Osteoblast (primary cell): ENCODE measurements at regions not wholly inside any gene's neighbourhood (a gene's known extent, or its start where the extent isn't known, plus 50 kb on each side); places are given as distances from the start of the nearest gene placed in this dataset.

Source experiments
- DNase-seq: peaks from one replicate; pipeline ENCODE4 v3.0.0; 2011; ENCODE audit warnings: low spot score, mixed read lengths; ENCODE audit not compliant: insufficient read length; ENCODE audit errors: missing footprints
- H2AFZ ChIP-seq: 2 replicates; pipeline ENCODE4 v1.6.0; 2011; ENCODE audit warnings: mild to moderate bottlenecking, low read length
- H3K27ac ChIP-seq: 2 replicates; pipeline ENCODE4 v1.5.1; 2011; ENCODE audit warnings: mild to moderate bottlenecking, low read depth, low read length, moderate library complexity
- H3K27me3 ChIP-seq: 2 replicates; pipeline ENCODE4 v1.6.0; 2012; ENCODE audit warnings: mild to moderate bottlenecking, control low read depth, inconsistent platforms, low read length, moderate library complexity; ENCODE audit not compliant: insufficient read depth
- H3K36me3 ChIP-seq: 2 replicates; pipeline ENCODE4 v1.5.1; 2011; ENCODE audit warnings: mild to moderate bottlenecking, low read length, control low read depth, moderate library complexity; ENCODE audit not compliant: insufficient read depth
- H3K4me1 ChIP-seq: 2 replicates; pipeline ENCODE4 v1.5.1; 2011; ENCODE audit warnings: mild to moderate bottlenecking, low read length, control low read depth, moderate library complexity; ENCODE audit not compliant: insufficient read depth
- H3K4me2 ChIP-seq: 2 replicates; pipeline ENCODE4 v1.6.0; 2011; ENCODE audit warnings: mild to moderate bottlenecking, low read length; ENCODE audit not compliant: insufficient read depth
- H3K4me3 ChIP-seq: fragments of 200-600 bp; sonication (generic); 3 replicates; pipeline ENCODE4 v1.5.1; 2012; ENCODE audit warnings: mild to moderate bottlenecking, low read length, inconsistent platforms; ENCODE audit not compliant: insufficient read depth
- H3K79me2 ChIP-seq: 2 replicates; pipeline ENCODE4 v1.6.0; 2012; ENCODE audit warnings: mild to moderate bottlenecking, low read length, control low read depth, inconsistent platforms; ENCODE audit not compliant: insufficient read depth
- H3K9me3 ChIP-seq: 2 replicates; pipeline ENCODE4 v1.5.1; 2011; ENCODE audit warnings: low read depth, low read length, control low read depth
- H4K20me1 ChIP-seq: 2 replicates; pipeline ENCODE4 v1.6.0; 2012; ENCODE audit warnings: mild to moderate bottlenecking, low read length, control low read depth; ENCODE audit not compliant: insufficient read depth
- CTCF ChIP-seq: IDR thresholded peaks from 2 replicates; pipeline ENCODE4 v1.5.1; 2011; ENCODE audit warnings: mild to moderate bottlenecking, low read depth, low read length, moderate library complexity; ENCODE audit errors: extremely low read depth

- DNase-seq: no peak
- H3K79me2 ChIP-seq: no peaks in the 10 kb centered on the region
- no peaks in the 10 kb centered on the region for H3K36me3 ChIP-seq
- H3K27ac ChIP-seq: peak overlapping the region; percentile 65
- H2AFZ ChIP-seq: no peak overlapping the region
- peak overlapping the region; percentile 42 for H3K4me2 ChIP-seq
- no peaks in the 10 kb centered on the region for H3K27me3 ChIP-seq
- no peak overlapping the region for H3K4me3 ChIP-seq
- no peaks in the 10 kb centered on the region for H4K20me1 ChIP-seq
- peaks cover 5% of the 10 kb centered on the region for H3K4me1 ChIP-seq
- H3K9me3 ChIP-seq: no peaks in the 10 kb centered on the region
- TF ChIP-seq CTCF: no peak
Observed at GRCh38 chr1:106768501-106768900, 288.0 kb upstream of the PRMT6 start.

GRCh38 chr1:106773206-106773605 is 283.3 kb upstream of the PRMT6 start:
- Histone ChIP-seq H3K79me2 (no peaks in the 10 kb centered on the region), H4K20me1 (no peaks in the 10 kb centered on the region), H3K27me3 (no peaks in the 10 kb centered on the region), H3K4me2 (no peak overlapping the region), H3K27ac (no peak overlapping the region), H3K4me1 (peaks cover 3% of the 10 kb centered on the region), H3K36me3 (no peaks in the 10 kb centered on the region), H3K4me3 (no peak overlapping the region), H3K9me3 (no peaks in the 10 kb centered on the region), H2AFZ (no peak overlapping the region)
- TF ChIP-seq CTCF: no peak
- DNase-seq: no peak

GRCh38 chr1:106780066-106780465 is 276.4 kb upstream of the PRMT6 start:
- Histone ChIP-seq H3K79me2 (no peaks in the 10 kb centered on the region), H3K27me3 (no peaks in the 10 kb centered on the region), H3K36me3 (no peaks in the 10 kb centered on the region), H3K9me3 (no peaks in the 10 kb centered on the region), H3K27ac (no peak overlapping the region), H3K4me1 (no peaks in the 10 kb centered on the region), H3K4me2 (no peak overlapping the region), H2AFZ (no peak overlapping the region), H3K4me3 (no peak overlapping the region), H4K20me1 (no peaks in the 10 kb centered on the region)
- no peak for TF ChIP-seq CTCF
- no peak for DNase-seq

GRCh38 chr1:106780806-106781569 is 275.5 kb upstream of the PRMT6 start:
- Histone ChIP-seq H4K20me1 (no peaks in the 10 kb centered on the region), H3K79me2 (no peaks in the 10 kb centered on the region), H3K27me3 (no peaks in the 10 kb centered on the region), H3K4me2 (no peak overlapping the region), H3K9me3 (no peaks in the 10 kb centered on the region), H3K4me1 (no peaks in the 10 kb centered on the region), H3K27ac (no peak overlapping the region), H2AFZ (no peak overlapping the region), H3K36me3 (no peaks in the 10 kb centered on the region), H3K4me3 (no peak overlapping the region)
- no peak for DNase-seq
- TF ChIP-seq CTCF: no peak
